Astrocyte (in vitro differentiated cells and primary cell): ENCODE measurements at regions not wholly inside any gene's neighbourhood (a gene's known extent, or its start where the extent isn't known, plus 50 kb on each side); places are given as distances from the start of the nearest gene placed in this dataset.
A peak's percentile ranks its signal among the peaks of the same experiment; 100 is the strongest.

ENCODE experiments used
- DNase-seq: peaks from one replicate; pipeline ENCODE4 v3.0.0-alpha.2; 2010; ENCODE audit warnings: low read depth
- FAIRE-seq: peaks from 2 replicates; lab custom pipeline; 2011; peaks lifted over from hg19 to GRCh38; lab: Jason Lieb, UNC
- H2AFZ ChIP-seq: 2 replicates; pipeline ENCODE4 v1.6.0; 2012; ENCODE audit warnings: low read depth, low read length, inconsistent platforms
- H3K27ac ChIP-seq: 2 replicates; pipeline ENCODE4 v1.5.1; 2011; ENCODE audit warnings: low read depth, low read length, inconsistent platforms
- H3K27me3 ChIP-seq: 2 replicates; pipeline ENCODE4 v1.6.0; 2011; ENCODE audit warnings: low read length, inconsistent platforms; ENCODE audit not compliant: insufficient read depth
- H3K36me3 ChIP-seq: 2 replicates; pipeline ENCODE4 v1.5.1; 2011; ENCODE audit warnings: low read length, inconsistent platforms; ENCODE audit not compliant: insufficient read depth
- H3K4me1 ChIP-seq: 2 replicates; pipeline ENCODE4 v1.5.1; 2011; ENCODE audit warnings: low read length, inconsistent platforms; ENCODE audit not compliant: insufficient read depth
- H3K4me2 ChIP-seq: 2 replicates; pipeline ENCODE4 v1.6.0; 2012; ENCODE audit warnings: low read length, inconsistent platforms
- H3K4me3 ChIP-seq: 2 replicates; pipeline ENCODE4 v1.5.1; 2011; ENCODE audit warnings: low read depth, mild to moderate bottlenecking, low read length, inconsistent platforms; ENCODE audit not compliant: insufficient read depth
- H3K79me2 ChIP-seq: 2 replicates; pipeline ENCODE4 v1.6.0; 2012; ENCODE audit warnings: mild to moderate bottlenecking, low read length, inconsistent platforms; ENCODE audit not compliant: insufficient read depth
- H3K9ac ChIP-seq: 2 replicates; pipeline ENCODE4 v1.6.0; 2012; ENCODE audit warnings: mild to moderate bottlenecking, low read length, inconsistent platforms
- H3K9me3 ChIP-seq: 2 replicates; pipeline ENCODE4 v1.5.1; 2012; ENCODE audit warnings: low read depth, mild to moderate bottlenecking, low read length, inconsistent platforms; ENCODE audit not compliant: insufficient read depth
- H4K20me1 ChIP-seq: 2 replicates; pipeline ENCODE4 v1.6.0; 2012; ENCODE audit warnings: low read length, inconsistent platforms; ENCODE audit not compliant: insufficient read depth
- H3K27ac Mint-ChIP-seq: one replicate; pipeline ENCODE4 v1.8.0; 2021; ENCODE audit warnings: mild to moderate bottlenecking, mixed read lengths; ENCODE audit not compliant: unreplicated experiment
- H3K27me3 Mint-ChIP-seq: one replicate; pipeline ENCODE4 v1.8.0; 2021; ENCODE audit warnings: low read depth, mixed read lengths; ENCODE audit not compliant: unreplicated experiment
- H3K36me3 Mint-ChIP-seq: one replicate; pipeline ENCODE4 v1.8.0; 2021; ENCODE audit warnings: low read depth, mixed read lengths; ENCODE audit not compliant: unreplicated experiment
- H3K4me1 Mint-ChIP-seq: one replicate; pipeline ENCODE4 v1.8.0; 2021; ENCODE audit warnings: low read depth, mixed read lengths; ENCODE audit not compliant: unreplicated experiment
- H3K4me3 Mint-ChIP-seq: one replicate; pipeline ENCODE4 v1.8.0; 2021; ENCODE audit warnings: mild to moderate bottlenecking, moderate library complexity, mixed read lengths; ENCODE audit not compliant: unreplicated experiment
- H3K9me3 Mint-ChIP-seq: one replicate; pipeline ENCODE4 v1.8.0; 2021; ENCODE audit warnings: mild to moderate bottlenecking, mixed read lengths; ENCODE audit not compliant: unreplicated experiment
- CTCF ChIP-seq: IDR thresholded peaks from 2 replicates; pipeline ENCODE4 v1.5.1; 2011; ENCODE audit warnings: low read depth, mild to moderate bottlenecking, inconsistent platforms, low read length, moderate library complexity; ENCODE audit not compliant: insufficient read depth
- EZH2 ChIP-seq: IDR thresholded peaks from 2 replicates; pipeline ENCODE4 v1.6.1; 2012; ENCODE audit warnings: mild to moderate bottlenecking, low read length, inconsistent platforms; ENCODE audit not compliant: insufficient read depth

DNA sequence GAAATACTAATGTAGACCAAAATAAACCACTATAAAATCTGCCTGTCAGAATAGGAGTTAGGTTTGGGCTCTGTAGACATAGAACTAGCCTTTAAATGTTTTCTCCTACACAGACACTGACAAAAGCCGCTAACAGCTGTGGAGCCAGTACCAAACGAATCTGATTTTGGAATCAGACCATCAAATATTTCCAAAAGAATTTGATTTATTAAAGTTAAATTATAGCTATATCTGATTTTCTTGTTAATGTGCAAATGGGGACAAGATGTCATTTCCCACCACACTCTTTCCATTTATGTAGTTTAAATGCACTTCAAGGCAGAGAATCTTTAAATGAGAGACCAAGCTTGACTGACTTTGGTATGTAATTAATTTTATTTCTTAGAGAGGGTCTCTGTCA is 343.4 kb upstream of the FIGN start:
- Mint-ChIP-seq H3K9me3 (no peaks in the 10 kb centered on the region), H3K36me3 (no peaks in the 10 kb centered on the region), H3K27me3 (no peaks in the 10 kb centered on the region), H3K4me1 (no peaks in the 10 kb centered on the region), H3K27ac (no peak overlapping the region), H3K4me3 (no peak overlapping the region)
- no peak for DNase-seq
- Histone ChIP-seq H3K9me3 (no peaks in the 10 kb centered on the region), H3K4me3 (no peak overlapping the region), H2AFZ (no peak overlapping the region), H3K36me3 (no peaks in the 10 kb centered on the region), H3K4me1 (no peaks in the 10 kb centered on the region), H3K9ac (no peak overlapping the region), H3K4me2 (no peak overlapping the region), H4K20me1 (no peaks in the 10 kb centered on the region), H3K27ac (no peak overlapping the region), H3K79me2 (no peaks in the 10 kb centered on the region), H3K27me3 (no peaks in the 10 kb centered on the region)
- FAIRE-seq = no peak
- TF ChIP-seq EZH2 (no peak), CTCF (no peak)

DNA sequence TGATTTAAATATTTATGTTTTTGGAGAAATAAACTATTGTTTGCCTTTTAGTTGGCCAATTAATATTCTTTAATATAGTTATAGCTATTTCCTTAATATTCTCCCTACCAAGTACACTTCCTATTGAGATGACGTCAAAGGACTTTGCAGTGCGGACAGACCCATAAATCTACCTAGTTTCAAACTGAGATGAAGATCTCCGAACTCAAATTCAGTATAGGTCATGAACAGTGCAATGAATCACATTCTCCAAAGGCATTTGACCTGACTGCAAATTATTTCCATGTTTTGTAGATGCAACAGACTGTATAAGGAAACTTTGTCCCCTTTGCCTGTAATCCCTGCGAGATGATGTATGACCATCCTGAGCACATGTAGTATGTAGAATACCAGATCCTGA is 342.6 kb upstream of the FIGN start:
- no peak overlapping the region for H3K9ac ChIP-seq
- no peaks in the 10 kb centered on the region for H3K36me3 ChIP-seq
- Mint-ChIP-seq H3K27me3 (no peaks in the 10 kb centered on the region), H3K9me3 (no peaks in the 10 kb centered on the region), H3K36me3 (no peaks in the 10 kb centered on the region), H3K4me1 (no peaks in the 10 kb centered on the region), H3K27ac (no peak overlapping the region), H3K4me3 (no peak overlapping the region)
- H3K4me3 ChIP-seq = no peak overlapping the region
- no peaks in the 10 kb centered on the region for H3K4me1 ChIP-seq
- H3K79me2 ChIP-seq = no peaks in the 10 kb centered on the region
- no peaks in the 10 kb centered on the region for H3K9me3 ChIP-seq
- no peak overlapping the region for H2AFZ ChIP-seq
- H3K4me2 ChIP-seq = no peak overlapping the region
- H3K27ac ChIP-seq = no peak overlapping the region
- no peak for DNase-seq
- no peaks in the 10 kb centered on the region for H3K27me3 ChIP-seq
- TF ChIP-seq CTCF = no peak
- TF ChIP-seq EZH2 = no peak
- H4K20me1 ChIP-seq = no peaks in the 10 kb centered on the region
- FAIRE-seq = no peak

DNA sequence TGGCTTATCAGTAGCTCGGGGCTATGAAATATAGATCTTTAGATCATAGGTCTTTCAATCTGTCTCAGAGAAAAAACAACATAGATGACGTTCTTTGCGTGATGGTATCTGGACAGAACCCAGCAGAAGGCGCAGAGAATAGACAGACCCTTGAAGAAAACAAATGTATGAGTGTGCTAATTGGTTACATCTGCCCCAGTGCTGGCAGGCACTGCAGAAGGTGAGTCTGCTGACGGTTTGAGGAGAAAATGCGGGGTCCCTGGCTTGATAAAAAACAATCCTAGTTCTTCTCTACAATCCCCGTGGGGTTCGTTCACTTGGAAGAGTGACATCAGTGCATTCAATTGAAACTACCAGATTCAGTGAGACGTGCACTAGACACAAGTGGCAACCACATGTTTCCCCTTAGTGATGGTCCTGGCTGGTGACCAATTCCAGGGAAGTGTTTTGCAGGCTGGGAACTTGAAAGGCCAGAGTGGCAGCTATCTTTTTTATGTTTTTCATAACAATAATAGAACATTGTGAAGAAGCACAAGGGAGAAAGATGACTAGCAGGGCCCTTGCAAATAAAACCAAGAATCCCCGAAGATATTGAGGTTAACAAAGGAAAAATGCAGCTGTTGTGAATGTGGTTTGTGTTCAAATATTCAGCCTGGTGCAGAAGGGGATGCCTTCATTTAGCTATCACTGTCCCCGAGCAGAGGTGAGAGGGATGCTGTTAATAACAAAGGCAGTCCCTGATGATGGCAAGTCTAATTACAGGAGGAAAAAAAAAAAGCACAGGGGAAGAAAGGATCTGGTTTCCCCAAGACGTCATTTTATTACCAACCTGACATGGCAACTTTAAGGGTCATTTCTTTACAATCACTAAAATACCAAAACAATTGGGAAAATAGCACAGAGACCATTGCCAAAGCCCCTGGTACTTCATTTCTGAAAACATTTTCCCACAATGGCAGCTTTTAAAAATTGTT is 337.6 kb upstream of the FIGN start:
- H3K36me3 Mint-ChIP-seq = no peaks in the 10 kb centered on the region
- TF ChIP-seq CTCF (no peak), EZH2 (no peak)
- H3K9ac ChIP-seq = no peak overlapping the region
- DNase-seq (peak; percentile 31), FAIRE-seq (no peak)
- no peak overlapping the region for H3K4me3 ChIP-seq
- H4K20me1 ChIP-seq = no peaks in the 10 kb centered on the region
- no peaks in the 10 kb centered on the region for H3K36me3 ChIP-seq
- H3K9me3 Mint-ChIP-seq = no peaks in the 10 kb centered on the region
- no peak overlapping the region for H3K27ac Mint-ChIP-seq
- H3K27me3 ChIP-seq = no peaks in the 10 kb centered on the region
- no peaks in the 10 kb centered on the region for H3K79me2 ChIP-seq
- no peak overlapping the region for H3K4me2 ChIP-seq
- H3K4me1 ChIP-seq = no peaks in the 10 kb centered on the region
- H3K9me3 ChIP-seq = no peaks in the 10 kb centered on the region
- H3K27ac ChIP-seq = no peak overlapping the region
- peaks cover 2% of the 10 kb centered on the region for H3K27me3 Mint-ChIP-seq
- peak overlapping the region; percentile 44 for H2AFZ ChIP-seq
- H3K4me3 Mint-ChIP-seq = no peak overlapping the region
- no peaks in the 10 kb centered on the region for H3K4me1 Mint-ChIP-seq
